HCT116 (cell line): ENCODE measurements at regions not wholly inside any gene's neighbourhood (a gene's known extent, or its start where the extent isn't known, plus 50 kb on each side); places are given as distances from the start of the nearest gene placed in this dataset.

Source experiments
- ATAC-seq: fragments of 200-7000 bp; cut with Tn5 transposase; 2 replicates; pipeline ENCODE4 v1.9.1; 2020; ENCODE audit warnings: mild to moderate bottlenecking, moderate library complexity
- BruUV-seq: library from RNA; stranded (reverse); fragments of 400-500 nt; replicated peaks from 2 replicates; lab custom pipeline; 2021; lab: Mats Ljungman, UMichigan
- CTCF ChIA-PET: fragments of 300-600 bp; sonication (Branson Sonifier 250); formaldehyde crosslinking; loops from one replicate; lab custom pipeline; 2021; ENCODE audit warnings: antibody characterized with exemption; lab: Charles Lee
- POLR2A ChIA-PET: fragments of 300-600, 350-600 bp; sonication (Branson Sonifier 250); formaldehyde crosslinking; loops from one replicate; lab custom pipeline; 2021; ENCODE audit warnings: antibody characterized with exemption; lab: Charles Lee
- RAD21 ChIA-PET, 2 experiments: fragments of 300-600 bp; sonication (Branson Sonifier 250); formaldehyde crosslinking; loops; one replicate each; lab custom pipeline; 2023; ENCODE audit warnings: low total read pairs in 2 of 2; ENCODE audit not compliant: uncharacterized antibody in 2 of 2, unreplicated experiment in 2 of 2, low non-redundant PET in 1 of 2; lab: Charles Lee
- DNase-seq: peaks from one replicate; pipeline ENCODE4 v3.0.0-alpha.2; 2010; ENCODE audit warnings: low read depth, low spot score
- H2AFZ ChIP-seq: fragments of 200-600 bp; shearing (Covaris generic), sonication (generic); 2 replicates; pipeline ENCODE4 v1.6.1; 2017; ENCODE audit warnings: low read depth, mixed run types, mixed read lengths, antibody characterized with exemption, low read length; ENCODE audit not compliant: poor library complexity, severe bottlenecking
- H3K27ac ChIP-seq: 2 replicates; pipeline ENCODE4 v1.5.1; 2012; ENCODE audit warnings: low read depth, low read length
- H3K27me3 ChIP-seq: fragments of 200-600 bp; sonication (generic); 2 replicates; pipeline ENCODE4 v1.6.1; 2016; ENCODE audit warnings: mixed run types, low read length, mixed read lengths; ENCODE audit not compliant: insufficient read depth
- H3K36me3 ChIP-seq, 2 experiments: fragments of 200-500 bp in 1 of 2; fragments of 200-600 bp in 1 of 2; sonication (Bioruptor generic) in 1 of 2; sonication (generic) in 1 of 2; 2 replicates each; pipeline versions ENCODE4 v1.5.1 to v1.6.1; 2014 to 2016; ENCODE audit warnings: low read length in 2 of 2, inconsistent platforms in 1 of 2, mixed read lengths in 1 of 2, mixed run types in 1 of 2; ENCODE audit not compliant: insufficient read depth in 2 of 2, control insufficient read depth in 1 of 2
- H3K4me1 ChIP-seq, 2 experiments: fragments of 200-600 bp in 1 of 2; sonication (generic) in 1 of 2; 2 replicates each; pipeline versions ENCODE4 v1.5.1 to v1.6.1; 2012 to 2017; ENCODE audit warnings: low read length in 2 of 2, inconsistent platforms in 1 of 2, mild to moderate bottlenecking in 1 of 2, mixed read lengths in 1 of 2, mixed run types in 1 of 2, moderate library complexity in 1 of 2; ENCODE audit not compliant: insufficient read depth in 2 of 2, control insufficient read depth in 1 of 2
- H3K4me2 ChIP-seq: fragments of 200-600 bp; sonication (generic); 2 replicates; pipeline ENCODE4 v1.6.1; 2017; ENCODE audit warnings: mixed run types, low read length, mixed read lengths
- H3K4me3 ChIP-seq, 2 experiments: fragments of 200-600 bp in 1 of 2; sonication (generic) in 1 of 2; replicated peaks in 1 of 2; 2 replicates each; pipeline ENCODE4 v1.5.1; 2011 to 2016; ENCODE audit warnings: low read length in 2 of 2, control low read depth in 1 of 2, low read depth in 1 of 2, mild to moderate bottlenecking in 1 of 2, mixed read lengths in 1 of 2, mixed run types in 1 of 2
- H3K79me2 ChIP-seq: fragments of 200-600 bp; sonication (generic); 2 replicates; pipeline ENCODE4 v1.6.1; 2017; ENCODE audit warnings: mild to moderate bottlenecking, mixed run types, low read length, moderate library complexity, mixed read lengths; ENCODE audit not compliant: insufficient read depth
- H3K9ac ChIP-seq: fragments of 200-600 bp; sonication (generic); 2 replicates; pipeline ENCODE4 v1.6.1; 2016; ENCODE audit warnings: low read length, mixed read lengths
- H3K9me2 ChIP-seq: fragments of 200-600 bp; sonication (generic), shearing (Covaris generic); 2 replicates; pipeline ENCODE4 v1.6.1; 2017; ENCODE audit warnings: mixed run types, mild to moderate bottlenecking, moderate library complexity; ENCODE audit not compliant: insufficient read depth
- H3K9me3 ChIP-seq, 2 experiments: fragments of 200-500 bp in 1 of 2; fragments of 200-600 bp in 1 of 2; sonication (Bioruptor generic) in 1 of 2; sonication (generic) in 1 of 2; 2 replicates each; pipeline ENCODE4 v1.6.1; 2014 to 2017; ENCODE audit warnings: low read length in 2 of 2, mixed read lengths in 2 of 2, inconsistent platforms in 1 of 2, low read depth in 1 of 2, mild to moderate bottlenecking in 1 of 2, mixed run types in 1 of 2, moderate library complexity in 1 of 2; ENCODE audit not compliant: control insufficient read depth in 1 of 2, insufficient read depth in 1 of 2
- H4K20me1 ChIP-seq: fragments of 200-600 bp; sonication (generic), shearing (Covaris generic); 2 replicates; pipeline ENCODE4 v1.6.1; 2017; ENCODE audit warnings: mixed run types, mild to moderate bottlenecking, moderate library complexity; ENCODE audit not compliant: insufficient read depth
- CEBPB ChIP-seq: IDR thresholded peaks from 2 replicates; pipeline ENCODE4 v1.6.1; 2012; ENCODE audit warnings: low read depth
- EGR1 ChIP-seq: IDR thresholded peaks from 2 replicates; pipeline ENCODE4 v1.6.1; 2012; ENCODE audit warnings: low read depth
- ELF1 ChIP-seq: IDR thresholded peaks from 2 replicates; pipeline ENCODE4 v1.6.1; 2012; ENCODE audit warnings: low read depth, borderline replicate concordance
- EZH2 ChIP-seq: fragments of 200-600 bp; sonication (generic); IDR thresholded peaks from 2 replicates; pipeline ENCODE4 v1.6.1; 2017; ENCODE audit warnings: antibody characterized with exemption, mixed run types
- JUND ChIP-seq: IDR thresholded peaks from 2 replicates; pipeline ENCODE4 v1.6.1; 2012
- POLR2AphosphoS5 ChIP-seq: IDR thresholded peaks from 2 replicates; pipeline ENCODE4 v1.6.1; 2011; ENCODE audit warnings: mild to moderate bottlenecking, low read depth, low read length, moderate library complexity
- SIN3A ChIP-seq: IDR thresholded peaks from 2 replicates; pipeline ENCODE4 v1.6.1; 2012; ENCODE audit warnings: low read depth
- TCF7L2 ChIP-seq: IDR thresholded peaks from 2 replicates; pipeline ENCODE4 v1.7.0; 2011; ENCODE audit warnings: borderline replicate concordance, inconsistent platforms; ENCODE audit not compliant: insufficient read depth, insufficient read length; ENCODE audit errors: extremely low read depth
- intact Hi-C: fragments of 100-400 bp; cut with micrococcal nuclease; formaldehyde crosslinking; loops from 2 replicates; pipeline ENCODE4 v1.10.0; 2022
- TF ChIP-seq, protein P1 (sequence below): IDR thresholded peaks from 2 replicates; pipeline ENCODE4 v1.6.1; 2012

DNA sequence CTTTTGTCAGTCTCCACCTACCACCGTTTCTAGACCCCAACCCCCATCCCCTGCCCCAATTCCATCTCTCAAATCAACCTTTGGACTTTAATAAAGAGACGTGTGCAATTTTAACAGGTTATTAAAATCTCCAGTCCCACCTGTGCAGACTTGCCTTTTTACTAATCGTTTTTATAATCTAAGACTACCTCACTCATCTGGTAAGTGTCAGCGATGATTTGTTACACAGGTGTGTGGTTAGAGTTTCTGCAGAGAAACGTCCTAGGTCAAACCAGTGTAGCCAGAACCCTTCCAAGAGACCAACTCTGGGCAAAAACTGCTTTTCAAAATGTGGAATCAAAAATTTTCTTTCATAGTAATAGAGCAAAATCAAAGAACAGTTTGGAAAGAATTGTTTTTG, 60.4 kb upstream of the PELI2 start:
- H4K20me1 ChIP-seq, result no peaks in the 10 kb centered on the region
- H3K4me3 ChIP-seq, result no peak overlapping the region
- RAD21 ChIA-PET, result no interaction called here
- H3K79me2 ChIP-seq, result no peaks in the 10 kb centered on the region
- H2AFZ ChIP-seq, result no peak overlapping the region
- no peaks in the 10 kb centered on the region for H3K9me3 ChIP-seq
- H3K9ac ChIP-seq, result no peak overlapping the region
- intact Hi-C loops, result no loop called here
- no peaks in the 10 kb centered on the region for H3K4me1 ChIP-seq
- H3K27me3 ChIP-seq, result peaks cover 61% of the 10 kb centered on the region
- ATAC-seq, result no peak
- H3K27ac ChIP-seq, result no peak overlapping the region
- POLR2A ChIA-PET, result no interaction called here
- TF ChIP-seq ELF1 (no peak), EGR1 (no peak), SIN3A (no peak), TCF7L2 (no peak)
- TF ChIP-seq, protein P1, sequence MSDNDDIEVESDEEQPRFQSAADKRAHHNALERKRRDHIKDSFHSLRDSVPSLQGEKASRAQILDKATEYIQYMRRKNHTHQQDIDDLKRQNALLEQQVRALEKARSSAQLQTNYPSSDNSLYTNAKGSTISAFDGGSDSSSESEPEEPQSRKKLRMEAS, result no peak
- no peak for DNase-seq
- H3K36me3 ChIP-seq, result no peaks in the 10 kb centered on the region
- no peak overlapping the region for H3K4me2 ChIP-seq
- BruUV-seq, result no TSS peak
- CTCF ChIA-PET, result no interaction called here
- H3K9me2 ChIP-seq, result no peaks in the 10 kb centered on the region

DNA sequence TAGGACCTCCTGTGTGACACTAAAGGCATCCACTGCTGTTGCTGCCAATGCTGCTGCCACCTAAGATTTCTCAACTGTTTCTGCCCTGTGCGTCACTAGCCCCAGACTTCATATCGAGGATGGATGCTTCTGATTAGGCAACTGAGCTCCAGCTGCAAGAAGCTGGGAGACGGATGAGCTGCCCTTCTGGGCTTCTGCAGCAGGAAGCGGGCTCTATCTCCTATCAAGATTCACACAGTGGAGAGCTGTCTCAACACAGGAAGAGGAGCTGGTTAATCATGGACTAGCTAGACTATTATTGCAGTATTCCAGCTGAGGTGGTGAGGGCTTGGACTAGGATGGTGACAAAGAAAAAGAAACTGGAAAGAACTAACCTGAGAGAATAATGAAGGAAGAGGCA, 59.2 kb upstream of the PELI2 start:
- Histone ChIP-seq H3K27me3 (peaks cover 55% of the 10 kb centered on the region), H2AFZ (no peak overlapping the region), H3K36me3 (no peaks in the 10 kb centered on the region), H3K9me3 (no peaks in the 10 kb centered on the region), H3K4me3 (no peak overlapping the region), H3K27ac (no peak overlapping the region), H3K9me2 (no peaks in the 10 kb centered on the region), H3K9ac (no peak overlapping the region), H3K4me2 (no peak overlapping the region), H4K20me1 (no peaks in the 10 kb centered on the region)
- intact Hi-C loops, result no loop called here
- CTCF ChIA-PET, result no interaction called here
- ATAC-seq, result no peak
- POLR2A ChIA-PET, result no interaction called here
- no peak for DNase-seq
- RAD21 ChIA-PET, result no interaction called here
- TF ChIP-seq EGR1, result no peak
- TF ChIP-seq, protein P1, result no peak
- TF ChIP-seq JUND, result no peak
- TF ChIP-seq TCF7L2, result no peak
- TF ChIP-seq EZH2, result no peak
- TF ChIP-seq POLR2AphosphoS5, result no peak
- no peak for TF ChIP-seq CEBPB
- TF ChIP-seq, all 23 proteins: peak for 0
- BruUV-seq, result no TSS peak
- no peaks in the 10 kb centered on the region for H3K79me2 ChIP-seq
- no peaks in the 10 kb centered on the region for H3K4me1 ChIP-seq
